GM18873 (cell line): ENCODE measurements at regions not wholly inside any gene's neighbourhood (a gene's known extent, or its start where the extent isn't known, plus 50 kb on each side); places are given as distances from the start of the nearest gene placed in this dataset.

Source experiments
- ATAC-seq: cut with Tn5 transposase; IDR thresholded peaks from one replicate; pipeline ENCODE4 v1.9.1; 2021; ENCODE audit warnings: mild to moderate bottlenecking, moderate library complexity, moderate number of reproducible peaks; ENCODE audit not compliant: unreplicated experiment, low FRiP score

DNA sequence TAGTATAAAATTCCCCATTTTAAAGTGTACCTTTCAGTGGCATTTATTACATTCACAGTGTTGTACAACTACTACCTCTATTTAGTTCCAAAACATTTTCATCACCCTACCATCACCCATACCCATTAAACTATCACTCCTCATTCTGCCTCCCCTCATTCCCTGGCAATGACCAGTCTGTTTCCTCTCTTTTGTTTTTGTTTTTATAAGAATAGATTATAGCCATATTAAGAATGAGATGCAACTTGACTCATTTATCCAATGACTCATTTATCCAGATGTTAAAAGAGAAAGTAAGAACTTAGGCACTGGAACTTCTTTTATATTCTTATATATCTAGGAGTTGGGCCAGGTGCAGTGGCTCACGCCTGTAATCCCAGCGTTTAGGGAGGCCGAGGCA lies 156.3 kb downstream of the FAT3 start:
- ATAC-seq = no peak

DNA sequence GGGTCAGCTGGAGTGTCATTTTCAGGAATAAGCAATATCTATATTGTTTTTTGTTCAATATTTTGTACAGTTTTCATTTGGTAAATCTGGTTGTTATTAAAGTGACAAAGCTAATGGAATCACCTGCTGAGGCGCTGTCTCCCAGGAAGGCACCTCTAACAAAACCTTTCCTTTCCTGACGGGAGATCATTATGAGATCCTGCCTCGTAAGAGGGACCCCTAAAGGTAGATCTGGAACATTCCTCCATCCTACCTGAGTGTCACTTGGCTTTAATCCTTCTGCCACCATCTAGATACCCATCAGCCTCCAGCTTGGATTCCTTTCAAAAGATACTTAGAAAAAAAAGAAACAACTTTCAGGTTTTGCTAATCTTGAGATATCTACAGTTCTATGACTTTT lies 157.7 kb downstream of the FAT3 start:
- ATAC-seq = no peak

DNA sequence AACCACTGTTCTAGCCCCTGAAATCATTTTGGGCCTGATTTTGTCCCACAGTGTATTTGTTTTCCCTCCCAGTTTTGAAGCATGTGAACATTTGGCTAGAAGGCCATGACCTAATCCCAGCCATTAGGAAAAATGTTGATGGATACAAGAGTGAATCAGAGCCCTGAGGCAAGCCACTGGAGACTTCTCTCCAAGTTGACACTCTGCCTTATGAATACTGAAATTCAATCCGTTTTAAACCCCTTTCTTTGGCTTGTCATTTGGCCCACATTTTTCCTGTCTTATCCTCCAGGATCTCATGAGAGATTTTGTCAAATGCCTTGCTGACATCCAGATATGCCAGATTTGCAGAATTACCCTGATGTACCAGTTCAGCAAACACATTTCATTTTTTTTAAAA lies 158.8 kb downstream of the FAT3 start:
- no peak for ATAC-seq

DNA sequence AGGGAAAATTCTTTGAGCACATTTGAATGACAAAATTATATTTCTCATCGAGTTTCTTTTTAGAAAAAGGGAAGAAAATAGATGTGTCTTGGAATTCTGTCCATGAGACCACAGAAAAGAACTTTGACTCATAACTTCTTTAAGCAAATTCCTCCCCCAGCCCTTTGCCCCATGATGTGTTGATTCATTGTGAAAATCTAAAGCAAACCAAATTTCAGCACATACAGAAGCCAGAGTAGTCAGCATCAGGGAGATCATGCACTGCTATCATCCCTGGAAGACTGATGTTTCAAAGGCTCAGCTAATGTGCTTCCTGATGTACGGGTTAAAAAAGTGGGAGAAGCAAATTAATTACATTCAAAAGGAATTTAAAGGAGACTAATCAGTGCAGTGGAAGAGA lies 159.7 kb downstream of the FAT3 start:
- ATAC-seq = no peak

DNA sequence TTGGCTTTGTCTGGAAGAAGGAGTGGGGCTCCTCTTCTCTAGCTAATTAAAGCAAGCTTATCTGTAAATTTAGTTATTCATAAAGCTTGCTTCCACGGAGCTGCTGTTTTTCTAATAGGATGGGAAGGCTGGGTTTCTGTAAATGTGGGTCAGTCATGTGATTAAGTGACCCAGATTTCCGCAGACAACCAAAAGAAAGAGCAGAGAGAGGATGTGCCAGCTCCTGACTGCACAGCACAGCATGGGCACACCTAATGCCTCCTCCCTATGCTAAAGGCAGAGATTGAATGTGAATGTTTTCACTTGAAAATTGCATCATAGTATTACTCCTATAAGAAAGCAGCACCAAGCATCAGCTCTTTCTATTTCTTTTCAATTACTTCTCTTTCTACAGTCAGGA lies 160.2 kb downstream of the FAT3 start:
- ATAC-seq = no peak

DNA sequence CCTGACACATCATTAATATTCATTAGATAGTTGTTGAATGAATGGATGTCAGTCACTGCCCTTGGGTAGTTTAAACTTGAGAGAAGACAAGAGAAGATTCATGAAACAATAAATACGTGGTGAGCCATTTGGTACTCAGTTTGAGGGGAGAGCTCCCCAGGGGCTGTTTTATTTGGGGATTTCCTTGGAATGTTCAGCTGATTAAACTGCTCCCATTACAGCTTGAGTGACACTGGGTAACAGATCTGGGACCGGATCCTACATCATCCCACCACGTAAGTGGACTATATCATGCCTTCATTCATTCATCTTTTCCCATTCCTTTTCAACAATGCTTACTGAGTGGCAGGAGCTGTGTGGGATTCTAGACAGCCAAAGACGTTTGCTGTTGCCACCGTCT lies 162.0 kb downstream of the FAT3 start:
- no peak for ATAC-seq

DNA sequence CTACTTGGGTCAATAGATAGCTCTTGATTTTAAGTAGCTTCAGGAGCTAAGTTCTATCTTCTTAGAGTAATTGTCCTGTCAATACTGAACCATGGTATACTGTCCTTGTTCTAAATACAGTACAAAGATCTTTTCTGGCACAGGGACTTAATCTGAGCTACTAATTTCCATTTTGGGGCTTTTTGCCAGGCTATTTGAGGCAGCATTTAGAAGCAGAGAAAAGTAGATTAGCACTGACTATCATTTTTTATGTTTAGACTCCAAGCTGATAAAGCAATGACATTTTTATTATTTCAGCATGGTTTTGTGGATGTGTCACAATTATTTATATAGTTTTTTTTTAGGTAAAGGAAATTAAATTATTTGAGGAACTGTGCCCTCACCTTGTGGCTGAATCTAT lies 163.2 kb downstream of the FAT3 start:
- no peak for ATAC-seq

DNA sequence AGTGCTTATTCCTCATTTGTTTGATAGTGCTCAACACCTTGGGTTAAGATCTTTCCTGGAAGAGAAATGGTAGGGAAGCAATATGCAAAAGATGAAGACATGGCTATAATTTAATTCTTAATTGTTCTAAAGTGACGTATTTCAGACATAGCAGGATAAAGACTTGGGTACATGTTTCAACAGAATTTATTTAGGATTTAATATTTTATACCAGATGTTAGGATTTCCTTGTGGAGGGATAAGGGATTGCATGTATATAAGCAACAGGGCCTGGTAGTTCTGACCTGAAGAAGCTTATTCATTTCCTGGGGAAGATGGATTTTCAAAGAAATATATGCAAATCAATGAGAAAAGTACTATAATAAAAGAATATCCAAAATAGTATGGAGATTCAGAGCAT lies 163.8 kb downstream of the FAT3 start:
- no peak for ATAC-seq

DNA sequence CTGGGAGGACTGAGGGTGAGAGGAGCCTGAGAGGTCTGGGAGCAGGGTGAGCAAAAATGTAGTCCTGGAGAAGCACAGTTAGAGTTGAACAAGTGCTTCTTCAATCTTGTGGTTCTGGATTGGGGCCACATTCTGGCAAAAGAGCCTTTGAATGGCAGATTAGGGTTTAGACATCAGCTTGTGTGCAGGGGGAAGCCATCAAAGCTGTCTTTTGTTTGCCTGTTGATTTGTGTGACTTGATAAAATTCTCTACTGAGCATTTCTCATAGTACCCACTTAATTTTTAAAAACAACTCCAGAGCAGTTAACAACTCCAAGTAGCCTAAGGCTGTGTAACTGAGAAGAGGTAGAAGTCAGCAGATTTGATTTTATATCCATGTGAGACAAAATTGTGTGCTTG lies 166.2 kb downstream of the FAT3 start:
- ATAC-seq = no peak

DNA sequence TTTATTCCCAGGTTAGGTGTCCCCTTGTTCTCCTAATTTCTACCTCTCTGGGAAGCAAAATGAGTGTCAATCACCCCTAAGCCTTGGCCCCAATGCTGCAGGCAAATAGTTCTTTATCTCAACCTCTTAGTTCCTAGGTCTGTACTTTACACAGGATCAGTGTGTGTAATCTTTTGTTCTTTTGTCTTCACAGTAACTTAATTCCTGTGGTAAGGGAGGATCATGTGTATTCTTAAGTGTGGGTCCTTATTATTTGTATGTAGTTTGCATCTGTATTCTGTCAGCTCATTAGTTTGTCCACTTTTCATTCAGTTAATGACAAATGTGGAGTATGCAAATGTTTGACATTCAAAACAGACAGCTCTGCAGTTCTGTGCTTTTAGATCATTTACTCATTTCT lies 166.7 kb downstream of the FAT3 start:
- no peak for ATAC-seq

DNA sequence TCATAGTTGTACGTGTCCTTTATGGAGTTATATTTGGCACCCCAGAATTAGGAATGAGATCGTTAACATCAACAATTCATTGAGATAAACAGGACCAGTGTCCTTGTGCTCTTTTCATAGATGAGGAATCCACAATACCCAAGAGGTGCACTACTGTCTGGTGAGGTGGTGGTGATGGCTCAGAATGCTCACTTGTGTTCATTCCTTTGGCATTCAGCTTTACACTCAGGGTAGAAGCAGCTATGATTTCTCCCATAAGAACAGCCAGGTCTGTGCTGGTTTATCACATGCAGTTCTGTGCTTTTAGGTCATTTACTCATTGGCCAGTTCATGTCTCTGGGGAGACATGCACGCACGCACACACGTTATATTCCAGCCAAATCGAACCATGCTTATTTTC lies 167.2 kb downstream of the FAT3 start:
- no peak for ATAC-seq

DNA sequence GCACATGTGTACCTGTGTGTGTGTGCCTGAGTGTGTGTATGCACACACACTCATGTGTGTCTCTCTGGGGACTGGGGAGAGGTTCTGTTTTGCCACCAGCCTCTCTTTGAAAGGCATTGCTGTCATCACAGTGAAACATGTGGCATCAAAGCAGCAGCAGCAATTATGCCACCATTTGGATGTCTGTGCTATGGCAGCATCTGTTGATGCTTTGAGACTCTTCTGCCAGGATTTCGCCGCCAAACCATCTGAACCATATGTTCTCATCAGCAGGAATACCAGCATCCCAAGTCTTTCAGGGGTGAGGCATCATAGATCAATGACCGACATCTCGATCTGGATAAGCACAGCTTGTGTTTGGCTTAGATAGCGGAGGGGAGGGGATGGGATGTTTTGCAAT lies 168.6 kb downstream of the FAT3 start:
- ATAC-seq = no peak

DNA sequence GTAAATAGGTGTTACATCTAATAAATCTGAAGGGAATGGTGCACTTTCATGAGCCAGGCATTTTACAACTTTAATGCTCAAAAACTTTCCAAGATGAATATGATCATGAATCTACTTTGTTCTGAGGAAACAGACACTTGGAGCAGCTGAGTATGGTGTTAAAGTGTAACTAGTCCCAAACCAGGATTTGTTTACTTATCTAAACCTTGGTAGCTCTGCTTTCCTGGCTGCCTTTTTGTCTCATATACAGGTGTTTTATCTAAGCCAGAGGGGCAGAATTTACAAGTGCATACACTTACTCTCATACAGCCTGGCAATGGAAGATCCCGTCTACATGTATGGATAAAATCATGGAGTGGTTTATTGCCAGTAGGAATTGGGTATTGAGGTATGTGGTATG lies 171.5 kb downstream of the FAT3 start:
- ATAC-seq = no peak

DNA sequence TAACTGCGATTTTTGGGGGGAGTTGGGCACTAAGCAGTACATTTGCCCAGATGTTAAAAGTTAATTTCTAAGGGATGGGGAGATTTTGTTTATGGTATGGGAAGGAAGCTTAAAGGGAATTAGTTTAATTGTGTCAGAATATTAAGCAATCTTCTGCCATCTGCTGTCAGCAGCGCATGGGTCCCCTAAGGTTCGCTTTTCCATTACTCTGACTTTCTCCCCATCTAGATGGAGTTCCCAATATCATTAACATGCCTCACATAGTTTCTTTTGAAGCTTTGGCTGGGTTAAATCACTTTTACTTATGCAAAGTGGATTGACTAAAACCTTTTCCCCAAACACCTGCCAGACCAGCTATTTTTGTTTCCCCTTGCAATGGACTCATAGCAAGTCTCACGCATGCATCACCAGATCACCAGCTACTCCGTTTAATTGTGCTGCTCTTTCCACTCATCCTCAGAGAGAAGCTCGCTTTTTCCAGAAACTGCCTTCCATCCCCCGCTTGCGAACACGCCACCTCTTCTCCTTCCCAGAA lies 172.7 kb downstream of the FAT3 start:
- ATAC-seq = no peak

DNA sequence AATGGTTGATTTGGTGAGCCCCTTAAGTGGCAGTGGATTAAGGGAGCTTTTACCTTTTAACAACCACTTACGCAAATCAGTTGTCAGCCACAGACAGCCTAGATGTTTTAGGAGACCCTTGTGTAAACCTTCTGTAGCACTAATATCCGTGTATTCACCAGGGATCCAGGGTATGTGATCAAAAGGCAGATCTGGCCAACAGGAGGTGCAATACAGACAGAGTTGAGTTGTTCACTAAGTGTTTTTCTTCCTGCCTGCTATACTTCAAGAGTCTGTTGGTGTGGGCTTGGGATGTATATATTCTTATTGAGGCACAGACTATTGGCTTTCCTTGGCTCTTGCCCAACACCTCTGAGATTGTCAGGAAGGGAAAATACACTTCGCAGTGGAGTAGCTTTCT lies 175.1 kb downstream of the FAT3 start:
- ATAC-seq = no peak

DNA sequence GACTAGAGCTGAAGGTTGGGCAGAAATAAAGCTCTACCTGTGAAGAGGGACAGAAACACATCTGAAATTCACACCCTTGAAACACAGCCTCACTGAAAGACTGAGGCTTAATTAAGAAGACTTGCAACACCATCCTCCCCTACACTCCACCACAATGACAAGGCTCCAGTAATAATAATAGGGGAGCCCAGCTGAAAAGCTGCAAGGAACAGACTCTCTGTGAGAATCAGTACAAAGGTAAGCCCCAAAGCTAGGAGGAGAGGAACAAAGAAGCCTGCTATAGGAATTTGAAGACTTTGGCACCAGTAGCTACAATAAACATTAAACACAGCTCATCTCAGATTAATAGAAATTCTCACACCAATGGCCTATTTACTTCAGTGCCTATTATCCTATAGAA lies 176.9 kb downstream of the FAT3 start:
- ATAC-seq = no peak

DNA sequence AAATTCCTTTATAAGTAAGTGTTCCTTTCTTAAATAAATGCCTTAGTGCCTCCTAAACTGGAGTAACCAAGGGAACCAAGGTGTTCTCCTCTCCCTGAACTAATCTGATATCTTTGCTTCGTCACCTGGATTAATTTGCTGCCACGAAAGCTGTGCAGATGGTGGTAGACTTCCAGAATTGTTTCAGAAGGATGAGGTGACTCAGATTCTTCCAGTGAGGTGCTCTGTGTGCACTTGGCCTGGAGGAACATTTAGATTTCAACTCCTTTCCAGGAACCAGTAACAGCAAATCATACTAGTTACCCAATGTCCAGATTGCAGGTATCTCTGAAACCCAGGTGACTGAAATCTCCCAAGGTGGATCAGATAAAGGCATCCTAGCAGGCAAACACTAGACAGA lies 181.9 kb downstream of the FAT3 start:
- no peak for ATAC-seq

DNA sequence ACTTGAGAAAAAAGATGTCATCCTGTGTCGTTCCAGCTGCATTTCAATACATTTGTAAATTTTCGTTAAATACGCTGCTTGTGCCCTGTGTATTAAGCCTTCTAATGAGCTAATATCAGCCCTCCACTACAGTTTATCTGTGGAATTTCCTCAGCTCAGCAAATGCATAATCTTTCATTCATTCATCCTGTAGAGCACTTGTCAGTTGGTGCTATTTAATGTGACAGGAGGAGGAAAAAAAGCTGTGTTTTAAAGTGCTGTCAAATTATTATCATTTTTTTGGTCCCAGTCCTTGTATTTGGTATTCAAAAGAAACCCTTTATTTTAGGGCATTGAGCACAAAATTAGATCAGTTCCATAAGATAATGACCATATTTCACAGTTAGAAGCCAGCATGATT lies 184.7 kb downstream of the FAT3 start:
- no peak for ATAC-seq

DNA sequence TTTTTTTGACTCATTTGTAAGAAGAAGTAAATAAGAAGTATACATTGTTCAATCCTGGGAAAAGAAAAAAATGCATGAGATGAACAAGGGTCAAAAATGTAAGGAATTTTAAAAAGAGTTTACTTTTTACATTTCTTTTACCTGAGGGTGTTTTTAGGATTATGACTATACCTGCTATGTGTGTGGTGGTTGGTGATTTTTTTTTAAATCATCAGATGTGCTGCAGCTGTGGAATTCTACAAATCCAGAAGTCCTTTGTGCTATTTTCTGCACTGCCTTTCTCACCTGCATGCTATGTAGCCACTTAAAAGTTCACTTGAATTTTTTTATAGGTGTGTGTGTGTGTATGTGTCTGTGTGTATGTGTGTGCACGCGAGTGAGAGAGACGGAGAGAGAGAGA lies 185.3 kb downstream of the FAT3 start:
- no peak for ATAC-seq

DNA sequence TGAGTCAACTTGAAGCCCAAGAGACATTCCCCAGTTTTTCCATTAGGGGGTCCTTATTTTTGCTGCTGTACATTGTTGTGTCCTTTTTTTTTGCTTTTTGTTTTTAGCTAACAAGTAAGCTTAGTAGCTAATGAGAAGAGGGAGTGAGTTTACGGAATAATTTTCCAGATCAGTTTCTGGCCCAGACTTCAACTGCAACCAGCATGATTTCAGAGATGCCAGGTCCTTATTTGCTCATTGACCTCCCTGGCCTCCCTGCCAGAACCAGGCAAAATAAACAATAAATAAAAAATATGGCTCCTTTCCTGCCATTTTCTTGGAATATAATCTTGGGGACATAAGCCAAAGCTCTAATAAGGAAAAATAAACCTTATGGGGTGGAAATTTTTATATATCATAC lies 185.9 kb downstream of the FAT3 start:
- no peak for ATAC-seq

DNA sequence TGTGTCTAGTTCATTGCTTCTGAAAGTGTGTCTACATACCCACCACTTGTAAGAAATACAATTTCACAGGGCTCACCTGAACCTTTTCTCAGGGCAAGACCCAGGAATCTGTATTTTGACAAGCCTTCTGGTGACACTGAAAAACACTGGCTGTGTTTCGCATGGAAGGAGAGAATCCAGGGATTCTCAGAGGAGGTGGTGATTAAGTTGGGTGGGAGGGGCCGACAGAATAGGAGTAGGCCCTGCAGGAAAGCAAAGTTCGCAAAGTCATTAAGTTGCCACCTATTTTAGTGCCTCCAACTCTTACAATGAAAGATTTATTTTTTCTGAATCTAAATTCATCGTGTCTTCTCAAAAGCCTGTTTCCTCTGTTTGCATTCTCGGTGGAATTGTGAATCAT lies 186.8 kb downstream of the FAT3 start:
- no peak for ATAC-seq

DNA sequence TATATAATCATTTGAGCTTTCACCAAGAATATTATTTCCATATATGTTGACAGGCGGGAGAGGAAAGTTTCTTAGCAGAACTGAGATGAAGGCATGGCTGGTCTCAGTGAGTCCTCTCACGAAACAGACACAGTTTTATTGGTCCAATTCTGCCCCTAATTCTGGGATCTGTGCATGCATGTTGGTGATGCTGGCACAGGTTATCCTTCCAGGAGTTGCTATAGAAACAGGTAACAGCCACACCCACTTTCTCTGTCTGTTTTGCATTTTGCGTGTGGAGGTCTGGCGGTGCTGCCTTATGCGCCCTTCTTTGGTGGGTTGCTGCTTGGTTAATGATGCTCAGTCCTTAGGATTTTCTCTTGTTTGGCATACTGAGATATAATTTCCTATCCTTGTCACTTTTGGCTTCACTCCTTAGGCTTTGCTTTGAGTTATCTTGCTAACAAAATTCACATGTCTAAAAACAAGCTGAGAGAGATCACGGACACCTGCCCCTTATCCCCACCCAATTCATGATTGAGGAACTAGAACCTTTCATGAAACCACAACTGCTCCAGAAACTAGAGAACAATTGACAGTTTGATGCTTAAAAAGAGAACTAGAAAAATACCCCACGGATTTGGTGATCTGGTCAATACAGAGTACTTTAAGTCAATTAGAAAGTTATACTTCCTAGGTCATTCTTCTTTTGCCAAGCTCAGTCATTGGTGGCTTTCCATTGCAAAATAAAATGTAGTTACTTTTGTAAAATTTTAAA lies 189.3 kb downstream of the FAT3 start:
- ATAC-seq = no peak
